Vagina (tissue), 2 donors: ENCODE measurements at regions not wholly inside any gene's neighbourhood (a gene's known extent, or its start where the extent isn't known, plus 50 kb on each side); places are given as distances from the start of the nearest gene placed in this dataset.

ENCODE experiments used
- CTCF ChIP-seq, 3 experiments: fragments of 450-650 bp in 2 of 3; fragments of 200-600 bp in 1 of 3; sonication (generic) in 1 of 3; IDR thresholded peaks; one replicate each; pipeline ENCODE4 v1.5.1; 2017 to 2019; ENCODE audit warnings: antibody characterized with exemption in 3 of 3, mild to moderate bottlenecking in 2 of 3, moderate library complexity in 2 of 3
- POLR2A ChIP-seq, 2 donors: fragments of 450-650 bp; IDR thresholded peaks; one replicate each; pipeline ENCODE4 v1.6.1; 2017; ENCODE audit warnings: antibody characterized with exemption in 2 of 2, mild to moderate bottlenecking in 2 of 2, moderate library complexity in 2 of 2
- POLR2AphosphoS5 ChIP-seq, 2 donors: sonication (generic); formaldehyde crosslinking; IDR thresholded peaks; one replicate each; pipeline ENCODE4 v1.9.0; 2017; ENCODE audit warnings: antibody characterized with exemption in 2 of 2, mild to moderate bottlenecking in 2 of 2, low read depth in 1 of 2; ENCODE audit not compliant: insufficient read depth in 1 of 2

DNA sequence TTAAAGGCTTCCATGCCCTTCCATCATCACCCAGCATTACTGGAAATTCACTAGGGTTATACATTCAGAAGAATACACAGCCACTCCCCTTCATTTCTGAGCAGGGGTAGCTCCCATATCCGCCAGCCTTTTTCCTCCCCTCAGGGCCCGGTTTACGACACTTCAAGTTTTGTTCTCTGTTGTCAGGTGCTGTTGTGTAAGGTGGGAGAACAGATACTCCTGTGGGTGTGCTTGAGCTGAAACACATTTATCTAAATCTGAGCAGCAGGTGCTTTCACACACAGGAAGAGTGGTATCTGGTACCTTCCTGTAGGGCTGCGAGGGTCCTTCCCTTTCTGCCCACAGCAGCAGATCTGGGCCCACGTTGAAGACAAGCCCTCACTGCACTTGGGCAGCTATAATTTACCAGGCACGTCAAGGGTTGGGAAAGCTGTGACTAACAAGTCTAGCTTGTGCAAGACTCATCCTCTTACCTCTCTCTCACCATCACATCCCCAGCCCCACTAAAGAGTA is 215.8 kb upstream of the RREB1 start:
- TF ChIP-seq CTCF (IDR thresholded peaks at IDR 0.05) (no peak), POLR2AphosphoS5 (IDR thresholded peaks at IDR 0.05; ENCODE audit: insufficient read depth in 1 of 2, low read depth in 1 of 2) (no peak), POLR2A (IDR thresholded peaks at IDR 0.05) (no peak)
